GM21528 (cell line): ENCODE measurements at regions not wholly inside any gene's neighbourhood (a gene's known extent, or its start where the extent isn't known, plus 50 kb on each side); places are given as distances from the start of the nearest gene placed in this dataset.
"Not testable (repeated sequence)": the region's sequence is repeated elsewhere in the genome, so short reads cannot be mapped to it uniquely, and the experiment has no call there.

Experiments
- ATAC-seq: cut with Tn5 transposase; IDR thresholded peaks from one replicate; pipeline ENCODE4 v1.9.1; 2021; ENCODE audit warnings: mild to moderate bottlenecking, moderate library complexity; ENCODE audit not compliant: unreplicated experiment, low FRiP score

GRCh38 chr4:83751336-83751949 lies 215.5 kb downstream of the GPAT3 start:
- ATAC-seq = no peak

GRCh38 chr4:83748711-83749110 lies 212.8 kb downstream of the GPAT3 start:
- no peak for ATAC-seq

DNA sequence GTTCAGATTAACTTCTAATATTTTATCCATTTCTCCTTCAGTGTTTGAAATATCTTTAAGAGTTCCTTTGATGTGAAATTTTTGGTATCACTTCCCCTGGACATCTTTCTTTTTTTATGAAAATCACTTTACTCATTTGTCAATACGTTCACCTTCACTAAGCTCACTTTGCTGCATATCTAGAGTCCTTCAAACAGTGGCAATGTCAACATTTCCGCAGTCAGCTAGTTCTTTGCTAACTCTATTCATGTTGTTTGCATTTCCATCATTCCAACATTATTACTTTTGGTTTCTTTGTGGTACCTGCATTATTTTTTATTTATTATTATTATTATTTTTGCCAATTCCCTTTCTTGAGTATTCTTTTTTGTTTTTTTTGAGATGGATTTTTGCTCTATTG lies 203.0 kb downstream of the GPAT3 start:
- no peak for ATAC-seq

GRCh38 chr4:83734576-83734975 lies 198.7 kb downstream of the GPAT3 start:
- no peak for ATAC-seq

DNA sequence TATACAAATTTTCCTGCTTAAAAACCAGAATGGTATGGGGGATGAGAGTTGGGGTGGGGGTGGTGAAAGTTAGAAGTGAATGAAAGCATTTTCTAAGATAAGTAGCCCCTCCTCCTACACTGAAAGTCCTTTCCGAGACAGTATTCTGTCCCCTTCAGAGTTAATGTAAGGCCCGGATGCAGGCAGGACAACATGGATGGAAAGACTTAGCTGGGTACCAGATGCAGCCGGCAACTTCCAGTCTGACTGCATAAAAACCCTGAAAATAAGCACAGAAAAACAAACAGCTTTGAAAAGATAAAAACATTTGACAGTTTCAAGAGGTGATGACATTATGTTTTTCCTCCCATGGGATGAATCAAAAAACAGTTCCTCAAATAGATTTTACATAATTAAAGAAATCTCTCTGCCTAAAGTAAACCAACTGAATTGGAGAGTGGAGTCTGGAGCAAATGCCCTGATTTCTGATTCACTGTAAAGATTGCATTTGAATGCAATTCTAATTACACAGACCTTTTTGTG lies 196.3 kb downstream of the GPAT3 start:
- no peak for ATAC-seq

DNA sequence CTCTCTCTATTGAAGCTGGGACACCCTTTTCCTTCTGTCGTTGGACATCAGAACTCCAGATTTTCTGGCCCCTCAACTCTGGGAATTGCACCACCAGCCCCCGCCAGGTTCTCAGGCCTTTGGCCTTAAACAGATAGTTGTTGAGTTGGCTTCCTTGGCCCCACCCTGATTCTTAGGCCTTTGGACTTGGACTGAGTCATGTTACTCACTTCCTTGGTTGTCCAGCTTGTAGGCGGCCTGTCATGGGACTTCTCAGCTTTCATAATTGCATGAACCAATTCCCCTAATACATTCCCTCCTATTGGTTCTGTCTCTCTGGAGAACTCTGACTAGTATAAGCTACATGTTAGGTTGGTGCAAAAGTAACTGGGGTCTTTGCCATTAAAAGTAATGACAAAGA lies 195.7 kb downstream of the GPAT3 start:
- ATAC-seq = no peak

GRCh38 chr4:83730958-83731357 lies 195.1 kb downstream of the GPAT3 start:
- ATAC-seq = not testable (repeated sequence)

DNA sequence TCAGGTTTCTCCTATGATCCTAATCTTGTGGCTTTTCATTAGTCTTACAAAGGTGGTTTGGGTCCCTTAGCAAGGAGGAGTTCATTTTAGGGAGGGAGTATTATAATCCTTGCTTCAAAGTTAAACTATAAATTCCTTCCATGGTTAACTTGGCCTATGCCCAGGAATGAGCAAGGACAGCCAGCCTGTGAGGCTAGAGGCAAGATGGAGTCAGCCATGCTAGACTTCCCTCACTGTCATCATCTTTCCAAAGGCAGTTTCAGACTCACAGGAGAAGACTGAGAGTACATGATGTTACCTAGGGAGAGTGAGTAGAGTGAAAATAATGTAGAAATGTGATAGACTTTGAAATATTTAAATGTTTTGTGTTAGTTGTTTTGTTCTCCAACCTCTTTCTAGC lies 192.3 kb downstream of the GPAT3 start:
- ATAC-seq = no peak

DNA sequence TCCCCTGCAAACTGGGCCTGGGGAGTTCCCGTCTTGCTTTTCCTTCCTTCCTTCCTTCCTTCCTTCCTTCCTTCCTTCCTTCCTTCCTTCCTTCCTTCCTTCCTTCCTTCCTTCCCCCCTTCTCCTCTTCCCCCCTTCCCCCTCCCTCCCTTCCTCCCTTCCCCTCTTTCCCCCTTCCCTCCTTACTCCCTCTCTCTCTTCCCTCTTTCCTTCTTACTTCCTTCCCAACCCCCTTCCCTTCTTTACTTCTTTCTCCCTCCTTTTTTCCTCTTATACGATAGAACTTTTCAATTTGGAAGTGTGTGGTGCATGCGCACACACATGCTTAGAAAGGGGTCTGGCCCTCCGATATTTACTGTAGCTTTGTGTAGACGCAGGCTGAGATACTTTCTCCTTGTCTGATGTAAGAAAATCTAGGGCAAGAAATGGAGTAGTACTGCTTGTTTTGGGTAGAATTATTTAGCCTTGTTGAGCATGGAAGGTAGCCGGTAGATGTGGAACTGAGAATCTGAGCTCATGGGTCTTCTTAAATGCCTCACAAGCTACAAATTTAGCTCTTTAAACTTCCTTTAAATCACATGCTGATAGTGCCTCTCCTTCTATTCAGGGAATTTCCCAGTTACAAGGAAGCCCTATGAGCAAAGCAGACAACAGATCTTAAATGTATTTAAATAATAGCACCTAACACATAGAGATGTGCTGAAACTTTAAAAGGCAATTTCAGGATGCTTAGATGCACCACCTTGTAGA lies 189.6 kb downstream of the GPAT3 start:
- ATAC-seq = no peak

- no peak for ATAC-seq
Measured at GRCh38 chr4:83724485-83725335, 188.8 kb downstream of the GPAT3 start.

- ATAC-seq = no peak
Measured at GRCh38 chr4:83723609-83724008, 187.7 kb downstream of the GPAT3 start.

DNA sequence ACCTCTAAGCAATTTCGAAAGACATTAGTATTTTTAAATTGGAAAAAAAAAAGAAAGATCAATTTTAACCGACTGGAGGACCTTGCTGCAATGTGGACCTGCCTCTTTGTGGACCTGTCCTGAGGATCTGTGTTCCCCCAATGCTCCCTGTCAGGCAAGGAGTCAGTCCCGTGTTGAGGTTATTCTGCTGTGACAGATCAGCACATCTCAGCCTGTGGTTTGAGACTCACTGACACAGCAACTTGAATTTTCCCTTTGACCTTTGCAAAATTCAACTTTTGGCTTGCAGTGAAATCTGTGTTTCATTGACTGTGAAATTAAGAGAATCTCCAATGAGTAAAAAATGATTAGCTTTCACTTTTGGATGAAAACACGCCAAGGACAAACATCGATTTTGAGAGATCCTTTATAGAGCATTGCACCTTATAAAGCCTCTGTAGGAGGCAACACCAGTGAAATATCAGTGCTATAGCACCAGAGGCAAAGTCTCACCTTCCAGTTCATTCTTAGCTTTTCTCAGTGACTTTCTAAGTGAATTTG lies 186.9 kb downstream of the GPAT3 start:
- ATAC-seq = no peak

DNA sequence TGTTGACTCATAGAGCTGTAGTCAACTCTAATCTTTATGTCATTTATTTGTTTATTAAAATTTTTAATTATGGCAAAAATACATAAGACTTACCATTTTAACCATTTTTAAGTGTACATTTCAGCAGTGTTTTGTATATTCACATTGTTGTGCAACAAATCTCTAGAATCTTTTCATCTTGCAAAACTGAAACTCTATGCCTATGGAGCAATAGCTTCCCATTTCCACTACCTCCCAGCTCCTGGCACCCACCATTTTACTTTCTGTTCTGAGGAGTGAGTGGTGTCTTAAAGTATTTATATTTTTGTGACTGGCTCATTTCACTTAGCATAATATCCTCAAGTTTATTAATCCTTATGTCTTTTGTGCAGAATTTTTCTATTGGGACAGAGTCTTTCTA lies 181.0 kb downstream of the GPAT3 start:
- ATAC-seq = no peak

GRCh38 chr4:83712890-83713289 lies 177.0 kb downstream of the GPAT3 start:
- no peak for ATAC-seq

DNA sequence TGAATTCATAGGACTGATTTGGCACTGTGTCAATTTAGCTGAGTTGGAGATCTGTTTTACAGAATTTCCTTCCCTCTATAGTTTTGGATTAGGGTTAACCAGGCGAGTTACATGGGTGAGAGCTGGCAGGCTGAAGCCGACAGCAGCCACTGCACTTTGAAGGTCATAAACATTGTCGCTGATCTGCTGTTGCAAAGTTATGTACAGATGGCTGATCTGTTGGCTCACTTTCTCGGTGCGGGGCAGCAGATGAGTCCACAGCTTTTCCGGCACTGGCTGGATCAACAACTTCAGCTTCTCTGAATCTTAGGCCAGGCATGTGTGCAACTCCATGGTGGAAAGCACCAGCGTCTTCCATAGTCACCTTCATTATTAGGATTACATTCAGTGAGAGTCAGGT lies 173.7 kb downstream of the GPAT3 start:
- no peak for ATAC-seq

- no peak for ATAC-seq
Measured at GRCh38 chr4:83708500-83709175, 172.7 kb downstream of the GPAT3 start.

DNA sequence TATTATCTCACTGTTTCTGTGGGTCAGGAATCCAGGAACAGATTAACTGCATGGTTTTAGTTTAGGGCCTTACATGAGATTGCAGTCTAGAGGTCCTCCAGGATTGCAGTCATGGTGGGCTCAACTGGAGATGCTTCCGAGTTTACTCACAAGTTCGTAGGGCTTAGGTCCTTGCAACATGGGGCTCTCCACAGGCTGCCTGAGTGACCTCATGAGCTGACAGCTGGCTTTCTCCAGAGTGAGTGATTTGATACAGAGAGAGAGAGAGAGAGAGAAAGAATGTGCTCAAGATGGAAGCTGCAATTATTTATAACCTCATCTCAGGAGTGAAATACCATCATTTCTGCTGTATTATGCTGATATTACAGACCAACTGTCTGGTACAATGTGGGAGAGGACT lies 168.9 kb downstream of the GPAT3 start:
- no peak for ATAC-seq

DNA sequence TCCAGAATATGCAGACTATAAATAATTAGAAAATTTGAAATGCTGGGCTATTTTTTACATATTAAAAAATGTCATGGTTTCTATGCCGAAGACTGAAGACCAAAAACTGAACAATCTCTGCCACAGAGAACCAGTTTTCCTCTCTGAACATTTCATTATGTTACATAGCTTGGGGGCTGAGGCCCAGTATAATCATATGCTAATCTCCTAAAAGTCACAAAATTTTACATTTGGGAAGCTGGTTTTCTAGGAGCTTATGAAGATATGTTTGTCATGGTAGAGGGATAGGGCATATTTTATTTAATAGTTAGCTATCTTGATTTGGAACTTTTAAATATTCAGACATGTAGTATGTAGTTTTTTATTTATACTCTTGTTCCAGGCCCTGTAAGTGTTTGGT lies 167.8 kb downstream of the GPAT3 start:
- ATAC-seq = no peak

- no peak for ATAC-seq
Measured at GRCh38 chr4:83701041-83701440, 165.1 kb downstream of the GPAT3 start.

DNA sequence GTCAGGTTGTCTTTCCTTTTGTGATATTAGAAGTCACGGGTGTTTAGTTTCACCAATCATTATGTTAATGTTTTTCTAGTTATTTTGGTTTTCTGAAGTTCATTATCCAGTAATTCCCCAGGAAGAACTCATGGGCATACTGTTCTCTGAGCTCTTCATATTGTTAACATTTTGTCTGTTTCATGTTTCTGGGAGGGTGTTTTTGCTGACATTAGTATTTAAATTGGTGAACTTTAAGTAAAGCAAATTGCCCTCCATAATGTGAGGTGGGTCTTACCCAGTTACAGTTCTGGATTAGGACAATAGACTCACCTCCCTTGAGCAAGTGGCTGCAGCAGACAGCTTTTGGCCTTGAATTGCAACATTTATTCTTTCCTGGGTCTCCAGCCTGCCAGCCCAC lies 163.4 kb downstream of the GPAT3 start:
- no peak for ATAC-seq
